Upper lobe of left lung (tissue), 6 donors: ENCODE measurements at regions not wholly inside any gene's neighbourhood (a gene's known extent, or its start where the extent isn't known, plus 50 kb on each side); places are given as distances from the start of the nearest gene placed in this dataset.
A peak's percentile ranks its signal among the peaks of the same experiment; 100 is the strongest.
"Not testable (repeated sequence)": the region's sequence is repeated elsewhere in the genome, so short reads cannot be mapped to it uniquely, and the experiment has no call there.

Source experiments
- ATAC-seq, 2 donors: fragments of 200-7000 bp; cut with Tn5 transposase; one replicate each; pipeline ENCODE4 v1.9.1; 2022; ENCODE audit warnings: mild to moderate bottlenecking in 2 of 2, moderate library complexity in 2 of 2; ENCODE audit not compliant: low FRiP score in 2 of 2
- DNase-seq, 2 donors: peaks; one replicate each; pipeline ENCODE4 v3.0.0-alpha.2; 2019 to 2020
- H3K27ac ChIP-seq, 4 donors: fragments of 200-600 bp; sonication (generic); one replicate each; pipeline ENCODE4 v1.5.1; 2016 to 2019
- H3K27me3 ChIP-seq, 4 donors: fragments of 200-600 bp; sonication (generic); one replicate each; pipeline ENCODE4 v1.5.1; 2017 to 2019
- H3K36me3 ChIP-seq, 4 donors: fragments of 200-600 bp; sonication (generic); one replicate each; pipeline ENCODE4 v1.5.1; 2016 to 2019
- H3K4me1 ChIP-seq, 4 donors: fragments of 200-600 bp; sonication (generic); one replicate each; pipeline ENCODE4 v1.5.1; 2018 to 2019
- H3K4me3 ChIP-seq, 4 donors: fragments of 200-600 bp; sonication (generic); one replicate each; pipeline ENCODE4 v1.5.1; 2017 to 2019; ENCODE audit warnings: mild to moderate bottlenecking in 2 of 4, moderate library complexity in 1 of 4
- H3K9me3 ChIP-seq, 4 donors: fragments of 200-600 bp; sonication (generic); one replicate each; pipeline ENCODE4 v1.5.1; 2018 to 2019
- CTCF ChIP-seq, 6 experiments: fragments of 450-650 bp in 4 of 6; fragments of 200-600 bp in 2 of 6; sonication (generic) in 2 of 6; IDR thresholded peaks; one replicate each; pipeline ENCODE4 v1.5.1; 2016 to 2019; ENCODE audit warnings: antibody characterized with exemption in 6 of 6
- EP300 ChIP-seq, 4 donors: sonication (generic); formaldehyde crosslinking; IDR thresholded peaks; one replicate each; pipeline ENCODE4 v1.5.1; 2017; ENCODE audit warnings: antibody characterized with exemption in 4 of 4, control low read depth in 2 of 4
- POLR2A ChIP-seq, 4 donors: fragments of 450-650 bp; IDR thresholded peaks; one replicate each; pipeline ENCODE4 v1.5.1; 2016 to 2017; ENCODE audit warnings: antibody characterized with exemption in 4 of 4, mild to moderate bottlenecking in 2 of 4
- POLR2AphosphoS5 ChIP-seq, 2 donors: sonication (generic); formaldehyde crosslinking; IDR thresholded peaks; one replicate each; pipeline ENCODE4 v1.5.1; 2017; ENCODE audit warnings: antibody characterized with exemption in 2 of 2
- WGBS, 2 donors: methylation state at CpG; one replicate each; pipeline ENCODE4 v1.1.5; 2017 to 2018; 5-methylcytosine and 5-hydroxymethylcytosine counted together
- donor health status: DM: no; HTN: no; CAD: no; lungs with moderate emphysema.
- donor health status: DM: no; HTN: yes; CAD: no; lungs with severe emphysema.

DNA sequence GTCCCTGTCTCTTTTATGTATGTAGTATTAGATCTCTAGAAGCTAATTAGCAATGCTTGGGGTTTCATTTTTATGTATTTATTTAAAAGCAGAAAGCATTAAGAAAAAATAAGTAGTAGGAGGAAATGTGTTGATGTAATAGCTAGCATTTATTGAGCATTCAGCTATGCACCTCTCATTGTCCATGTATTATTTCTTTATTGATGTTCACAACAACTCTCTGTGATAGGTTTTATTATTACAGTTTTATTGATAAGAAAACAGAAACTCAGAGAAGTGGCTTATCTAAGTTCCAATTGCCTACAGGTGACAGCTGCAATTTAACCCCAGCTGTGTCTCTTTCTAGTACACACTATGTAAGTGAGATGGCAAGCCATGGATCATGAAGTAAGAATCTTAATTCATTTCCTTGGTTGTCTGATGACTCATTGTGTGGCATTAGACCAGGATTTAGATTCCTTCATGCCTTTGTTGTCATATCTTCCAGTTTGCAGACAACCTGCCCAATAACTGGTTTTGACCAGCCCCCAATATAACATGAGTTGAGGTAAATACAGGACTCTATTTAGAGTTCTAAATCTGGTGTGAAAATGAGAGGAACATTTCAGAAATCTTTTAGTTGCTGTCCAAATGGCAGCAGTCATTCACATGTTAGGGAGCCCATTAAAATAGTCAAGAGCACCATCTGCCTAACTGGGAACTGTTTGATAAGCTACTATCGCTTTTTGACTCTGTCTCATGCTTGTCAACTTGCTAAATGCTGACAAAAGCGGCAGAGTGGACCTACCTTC lies 170.8 kb upstream of the PHACTR1 start:
- no peaks in the 10 kb centered on the region for H3K9me3 ChIP-seq
- no peak overlapping the region for H3K4me3 ChIP-seq
- 93 to 96% methylated on average over 2 of the region's 2 CpGs for WGBS, 2 donors
- peak in 1 of 2 donors; percentile 45 for ATAC-seq
- TF ChIP-seq POLR2AphosphoS5 (IDR thresholded peaks at IDR 0.05) (no peak), EP300 (IDR thresholded peaks at IDR 0.05) (no peak), CTCF (IDR thresholded peaks at IDR 0.05) (no peak), POLR2A (IDR thresholded peaks at IDR 0.05) (no peak)
- no peaks in the 10 kb centered on the region for H3K4me1 ChIP-seq
- no peaks in the 10 kb centered on the region for H3K27me3 ChIP-seq
- no peak for DNase-seq
- H3K36me3 ChIP-seq = no peaks in the 10 kb centered on the region
- no peak overlapping the region for H3K27ac ChIP-seq

DNA sequence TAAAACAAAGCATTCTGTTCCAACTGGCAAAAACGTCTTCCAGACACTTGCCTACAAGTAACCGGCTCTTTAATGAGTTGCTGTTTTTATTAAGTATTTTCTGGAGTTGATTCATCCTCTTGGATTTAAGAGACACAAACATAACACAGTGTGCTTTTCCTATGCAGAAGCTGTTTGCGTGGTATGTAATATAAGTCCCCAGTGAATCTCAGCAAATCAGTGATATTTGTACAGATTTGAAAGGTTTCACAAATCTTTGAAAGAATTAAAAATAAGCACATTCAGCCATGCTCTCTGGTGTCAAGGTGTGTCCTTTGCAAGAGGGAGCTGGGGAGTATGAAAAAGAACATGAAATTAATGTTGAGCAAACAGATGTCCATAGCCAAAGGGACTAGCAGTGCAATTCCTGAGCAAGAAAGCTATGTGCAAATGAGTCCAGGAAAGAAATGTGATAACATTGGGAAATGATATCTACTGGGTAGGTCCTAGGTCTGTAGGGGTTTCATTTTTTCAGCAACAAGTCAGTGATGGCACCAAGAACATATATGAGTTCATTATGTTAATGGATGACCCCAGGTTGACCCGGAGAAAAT lies 170.1 kb upstream of the PHACTR1 start:
- no peak overlapping the region for H3K4me3 ChIP-seq
- TF ChIP-seq POLR2AphosphoS5 (IDR thresholded peaks at IDR 0.05) = no peak
- TF ChIP-seq CTCF (IDR thresholded peaks at IDR 0.05) = no peak
- no peak for TF ChIP-seq EP300 (IDR thresholded peaks at IDR 0.05)
- TF ChIP-seq POLR2A (IDR thresholded peaks at IDR 0.05) = no peak
- ATAC-seq = peak in 1 of 2 donors; percentile 56
- H3K4me1 ChIP-seq = no peaks in the 10 kb centered on the region
- no peaks in the 10 kb centered on the region for H3K36me3 ChIP-seq
- 89 to 90% methylated on average over 4 of the region's 4 CpGs for WGBS, 2 donors
- no peak overlapping the region for H3K27ac ChIP-seq
- H3K27me3 ChIP-seq = no peaks in the 10 kb centered on the region
- no peaks in the 10 kb centered on the region for H3K9me3 ChIP-seq
- DNase-seq = no peak

- ATAC-seq = peak in 1 of 2 donors; percentile 59
- no peak overlapping the region for H3K27ac ChIP-seq
Observed at GRCh38 chr6:12548526-12548925, 168.0 kb upstream of the PHACTR1 start.

DNA sequence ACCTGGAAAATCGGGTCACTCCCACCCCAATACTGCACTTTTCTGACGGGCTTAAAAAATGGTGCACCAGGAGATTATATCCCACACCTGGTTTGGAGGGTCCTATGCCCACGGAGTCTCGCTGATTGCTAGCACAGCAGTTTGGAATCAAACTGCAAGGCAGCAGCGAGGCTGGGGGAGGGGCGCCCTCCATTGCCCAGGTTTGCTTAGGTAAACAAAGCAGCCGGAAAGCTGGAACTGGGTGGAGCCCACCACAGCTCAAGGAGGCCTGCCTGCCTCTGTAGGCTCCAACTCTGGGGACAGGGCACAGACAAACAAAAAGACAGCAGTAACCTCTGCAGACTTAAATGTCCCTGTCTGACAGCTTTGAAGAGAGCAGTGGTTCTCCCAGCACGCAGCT lies 167.1 kb upstream of the PHACTR1 start:
- not testable (repeated sequence) for DNase-seq, H3K4me3 ChIP-seq, H3K36me3 ChIP-seq, H3K9me3 ChIP-seq, ATAC-seq, H3K27me3 ChIP-seq, H3K4me1 ChIP-seq, H3K27ac ChIP-seq
- WGBS, 2 donors = 90 to 96% methylated on average over 7 to 8 of the region's 8 CpGs

More at GRCh38 chr6:12548526-12548925, 168.0 kb upstream of the PHACTR1 start:
- no peaks in the 10 kb centered on the region for H3K4me1 ChIP-seq
- H3K36me3 ChIP-seq = no peaks in the 10 kb centered on the region
- TF ChIP-seq POLR2A (IDR thresholded peaks at IDR 0.05) (no peak), EP300 (IDR thresholded peaks at IDR 0.05) (no peak)
- H3K27me3 ChIP-seq = no peaks in the 10 kb centered on the region
- H3K9me3 ChIP-seq = no peaks in the 10 kb centered on the region
- no peak for DNase-seq
- 71 to 73% methylated on average over 2 of the region's 2 CpGs for WGBS, 2 donors
- H3K4me3 ChIP-seq = no peak overlapping the region

- H3K9me3 ChIP-seq, H3K36me3 ChIP-seq, H3K4me1 ChIP-seq, H3K27me3 ChIP-seq, H3K27ac ChIP-seq, DNase-seq, ATAC-seq, H3K4me3 ChIP-seq: not testable (repeated sequence)
- WGBS, 2 donors = 94 to 95% methylated on average over 2 of the region's 2 CpGs
Observed at GRCh38 chr6:12554820-12555219, 161.7 kb upstream of the PHACTR1 start.

GRCh38 chr6:12555267-12555666 lies 161.3 kb upstream of the PHACTR1 start:
- Histone ChIP-seq H3K27me3 (no peaks in the 10 kb centered on the region), H3K4me1 (no peaks in the 10 kb centered on the region), H3K27ac (no peak overlapping the region), H3K4me3 (no peak overlapping the region), H3K9me3 (peaks cover 0 to 4% (median 0%) of the 10 kb centered on the region in 4 donors), H3K36me3 (no peaks in the 10 kb centered on the region)
- DNase-seq (no peak), ATAC-seq (no peak)
- TF ChIP-seq POLR2AphosphoS5 (IDR thresholded peaks at IDR 0.05) (no peak), CTCF (IDR thresholded peaks at IDR 0.05) (no peak), EP300 (IDR thresholded peaks at IDR 0.05) (no peak), POLR2A (IDR thresholded peaks at IDR 0.05) (no peak)
- 87 to 93% methylated on average over 2 of the region's 2 CpGs for WGBS, 2 donors
